CD14-positive monocyte (primary cell): ENCODE measurements at regions not wholly inside any gene's neighbourhood (a gene's known extent, or its start where the extent isn't known, plus 50 kb on each side); places are given as distances from the start of the nearest gene placed in this dataset.

Experiments
- DNase-seq, 3 donors: peaks; one replicate each; pipeline ENCODE4 v3.0.0-alpha.2; 2011 to 2022
- H2AFZ ChIP-seq: 2 replicates; pipeline ENCODE4 v1.6.0; 2012; ENCODE audit warnings: mild to moderate bottlenecking, low read depth, low read length, inconsistent platforms; ENCODE audit not compliant: insufficient read depth, poor library complexity, severe bottlenecking
- H3K27ac ChIP-seq, 2 donors: 1 replicate in 1 of 2; 2 replicates in 1 of 2; pipeline ENCODE4 v1.5.1; 2012 to 2013; ENCODE audit warnings: low read length in 2 of 2, control low read depth in 1 of 2, inconsistent platforms in 1 of 2, low read depth in 1 of 2, mild to moderate bottlenecking in 1 of 2
- H3K27me3 ChIP-seq, 2 donors: one replicate each; pipeline versions ENCODE4 v1.6.0 to v1.6.1; 2011 to 2013; ENCODE audit warnings: low read length in 2 of 2; ENCODE audit not compliant: control insufficient read depth in 2 of 2, insufficient read depth in 2 of 2
- H3K36me3 ChIP-seq, 2 donors: replicated peaks in 1 of 2; 1 replicate in 1 of 2; 2 replicates in 1 of 2; pipeline versions ENCODE4 v1.5.1 to v1.6.1; 2012 to 2013; ENCODE audit warnings: low read length in 2 of 2, control low read depth in 1 of 2, inconsistent platforms in 1 of 2, mild to moderate bottlenecking in 1 of 2; ENCODE audit not compliant: insufficient read depth in 2 of 2, control insufficient read depth in 1 of 2
- H3K4me1 ChIP-seq, 2 donors: 1 replicate in 1 of 2; 2 replicates in 1 of 2; pipeline versions ENCODE4 v1.5.1 to v1.6.1; 2012 to 2013; ENCODE audit warnings: low read length in 2 of 2, control low read depth in 1 of 2, inconsistent platforms in 1 of 2, mild to moderate bottlenecking in 1 of 2, moderate library complexity in 1 of 2; ENCODE audit not compliant: insufficient read depth in 2 of 2, control insufficient read depth in 1 of 2
- H3K4me2 ChIP-seq: replicated peaks from 2 replicates; pipeline ENCODE3; 2012; ENCODE audit warnings: low read length, moderate library complexity, mild to moderate bottlenecking; ENCODE audit not compliant: poor library complexity, severe bottlenecking; ENCODE audit errors: extremely low read depth
- H3K4me3 ChIP-seq, 3 experiments: fragments of 200-600 bp in 1 of 3; sonication (generic) in 1 of 3; replicated peaks in 1 of 3; 1 replicate in 2 of 3; 2 replicates in 1 of 3; pipeline ENCODE4 v1.5.1; 2011 to 2013; ENCODE audit warnings: low read length in 3 of 3, mild to moderate bottlenecking in 3 of 3, control low read depth in 2 of 3, low read depth in 2 of 3, inconsistent platforms in 1 of 3, moderate library complexity in 1 of 3
- H3K79me2 ChIP-seq: 2 replicates; pipeline ENCODE4 v1.6.0; 2012; ENCODE audit warnings: mild to moderate bottlenecking, control low read depth, inconsistent platforms, low read length, moderate library complexity; ENCODE audit not compliant: insufficient read depth
- H3K9ac ChIP-seq: 2 replicates; pipeline ENCODE4 v1.6.0; 2017; ENCODE audit warnings: low read length, mild to moderate bottlenecking; ENCODE audit not compliant: insufficient read depth, poor library complexity, severe bottlenecking
- H3K9me3 ChIP-seq, 2 donors: replicated peaks in 1 of 2; 1 replicate in 1 of 2; 2 replicates in 1 of 2; pipeline versions ENCODE4 v1.5.1 to v1.6.1; 2012 to 2013; ENCODE audit warnings: low read length in 2 of 2, control low read depth in 1 of 2; ENCODE audit not compliant: control insufficient read depth in 1 of 2, insufficient read depth in 1 of 2
- H4K20me1 ChIP-seq: 2 replicates; pipeline ENCODE4 v1.6.0; 2012; ENCODE audit warnings: mild to moderate bottlenecking, low read length, control low read depth, moderate library complexity; ENCODE audit not compliant: insufficient read depth
- H3K27ac Mint-ChIP-seq, 7 donors: one replicate each; pipeline ENCODE4 v1.8.0; 2020; ENCODE audit warnings: mild to moderate bottlenecking in 7 of 7, mixed read lengths in 7 of 7, moderate library complexity in 6 of 7, inconsistent platforms in 2 of 7
- H3K27me3 Mint-ChIP-seq, 3 donors: one replicate each; pipeline ENCODE4 v1.8.0; 2021 to 2022; ENCODE audit warnings: low read depth in 3 of 3, mild to moderate bottlenecking in 3 of 3, mixed read lengths in 3 of 3, moderate library complexity in 3 of 3, inconsistent platforms in 1 of 3
- H3K36me3 Mint-ChIP-seq, 2 donors: one replicate each; pipeline ENCODE4 v1.8.0; 2020; ENCODE audit warnings: mixed read lengths in 2 of 2, inconsistent platforms in 1 of 2, mild to moderate bottlenecking in 1 of 2
- H3K4me1 Mint-ChIP-seq: one replicate; pipeline ENCODE4 v1.8.0; 2020; ENCODE audit warnings: mild to moderate bottlenecking, mixed read lengths
- H3K4me3 Mint-ChIP-seq, 2 donors: one replicate each; pipeline ENCODE4 v1.8.0; 2020; ENCODE audit warnings: mild to moderate bottlenecking in 2 of 2, mixed read lengths in 2 of 2, moderate library complexity in 1 of 2
- H3K9me3 Mint-ChIP-seq, 7 donors: one replicate each; pipeline ENCODE4 v1.8.0; 2020 to 2022; ENCODE audit warnings: mixed read lengths in 7 of 7, mild to moderate bottlenecking in 6 of 7, moderate library complexity in 6 of 7, inconsistent platforms in 2 of 7
- WGBS: methylation state at CpG from one replicate; pipeline ENCODE4 v1.1.5; 2013; ENCODE audit warnings: missing lambda C conversion rate; ENCODE audit not compliant: insufficient coverage; 5-methylcytosine and 5-hydroxymethylcytosine counted together
- intact Hi-C, 2 donors: fragments of 100-400 bp; cut with micrococcal nuclease; formaldehyde crosslinking; loops; one replicate each; pipeline versions ENCODE4 v1.15.0 to v1.15.1; 2023
- TF ChIP-seq, protein P1 (sequence below): fragments of 200-600 bp; IDR thresholded peaks from one replicate; pipeline ENCODE4 v1.8.0; 2022; ENCODE audit warnings: antibody characterized with exemption, mild to moderate bottlenecking

- no peak overlapping the region for H3K27ac ChIP-seq
- H3K4me2 ChIP-seq = no peak overlapping the region
- H3K4me3 ChIP-seq = no peak overlapping the region
- TF ChIP-seq, protein P1, sequence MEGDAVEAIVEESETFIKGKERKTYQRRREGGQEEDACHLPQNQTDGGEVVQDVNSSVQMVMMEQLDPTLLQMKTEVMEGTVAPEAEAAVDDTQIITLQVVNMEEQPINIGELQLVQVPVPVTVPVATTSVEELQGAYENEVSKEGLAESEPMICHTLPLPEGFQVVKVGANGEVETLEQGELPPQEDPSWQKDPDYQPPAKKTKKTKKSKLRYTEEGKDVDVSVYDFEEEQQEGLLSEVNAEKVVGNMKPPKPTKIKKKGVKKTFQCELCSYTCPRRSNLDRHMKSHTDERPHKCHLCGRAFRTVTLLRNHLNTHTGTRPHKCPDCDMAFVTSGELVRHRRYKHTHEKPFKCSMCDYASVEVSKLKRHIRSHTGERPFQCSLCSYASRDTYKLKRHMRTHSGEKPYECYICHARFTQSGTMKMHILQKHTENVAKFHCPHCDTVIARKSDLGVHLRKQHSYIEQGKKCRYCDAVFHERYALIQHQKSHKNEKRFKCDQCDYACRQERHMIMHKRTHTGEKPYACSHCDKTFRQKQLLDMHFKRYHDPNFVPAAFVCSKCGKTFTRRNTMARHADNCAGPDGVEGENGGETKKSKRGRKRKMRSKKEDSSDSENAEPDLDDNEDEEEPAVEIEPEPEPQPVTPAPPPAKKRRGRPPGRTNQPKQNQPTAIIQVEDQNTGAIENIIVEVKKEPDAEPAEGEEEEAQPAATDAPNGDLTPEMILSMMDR = no peak
- Mint-ChIP-seq H3K9me3 (peaks cover 0 to 6% (median 2%) of the 10 kb centered on the region in 7 donors), H3K27me3 (no peaks in the 10 kb centered on the region), H3K36me3 (no peaks in the 10 kb centered on the region), H3K4me3 (no peak overlapping the region), H3K27ac (no peak overlapping the region), H3K4me1 (no peaks in the 10 kb centered on the region)
- no peak overlapping the region for H2AFZ ChIP-seq
- no peaks in the 10 kb centered on the region for H3K79me2 ChIP-seq
- no peaks in the 10 kb centered on the region for H3K36me3 ChIP-seq
- peaks cover 0 to 8% of the 10 kb centered on the region in 2 donors for H3K9me3 ChIP-seq
- no peaks in the 10 kb centered on the region for H3K4me1 ChIP-seq
- H4K20me1 ChIP-seq = no peaks in the 10 kb centered on the region
- H3K9ac ChIP-seq = no peak overlapping the region
- DNase-seq = no peak
- intact Hi-C loops = no loop called here
- no CpG with 5 or more reads among the region's 1 CpG for WGBS
- no peaks in the 10 kb centered on the region for H3K27me3 ChIP-seq
These were observed 239.1 kb downstream of the DIO2 start for GRCh38 chr14:79972230-79972629.

- Histone ChIP-seq H3K9ac (no peak overlapping the region), H4K20me1 (no peaks in the 10 kb centered on the region), H3K4me1 (no peaks in the 10 kb centered on the region), H3K79me2 (no peaks in the 10 kb centered on the region), H3K4me2 (no peak overlapping the region), H3K4me3 (no peak overlapping the region), H3K36me3 (no peaks in the 10 kb centered on the region), H3K9me3 (peaks cover 0 to 8% of the 10 kb centered on the region in 2 donors), H3K27ac (no peak overlapping the region), H2AFZ (no peak overlapping the region), H3K27me3 (no peaks in the 10 kb centered on the region)
- TF ChIP-seq, protein P1 = no peak
- Mint-ChIP-seq H3K4me1 (no peaks in the 10 kb centered on the region), H3K9me3 (peaks cover 0 to 6% (median 2%) of the 10 kb centered on the region in 7 donors), H3K27ac (no peak overlapping the region), H3K27me3 (no peaks in the 10 kb centered on the region), H3K4me3 (no peak overlapping the region), H3K36me3 (no peaks in the 10 kb centered on the region)
- intact Hi-C loops = no loop called here
- WGBS = no CpG with 5 or more reads among the region's 2 CpGs
- DNase-seq = no peak
These were observed 240.0 kb downstream of the DIO2 start for GRCh38 chr14:79971330-79971729.
